VCaP (cell line): ENCODE measurements at regions not wholly inside any gene's neighbourhood (a gene's known extent, or its start where the extent isn't known, plus 50 kb on each side); places are given as distances from the start of the nearest gene placed in this dataset.

Experiments used
- H3K27ac ChIP-seq: fragments of 450-650 bp; 2 replicates; pipeline ENCODE4 v1.5.1; 2017
- CTCF ChIP-seq: fragments of 450-650 bp; conservative IDR thresholded peaks from 2 replicates; pipeline ENCODE4 v1.5.1; 2017; ENCODE audit warnings: mild to moderate bottlenecking, moderate library complexity

- H3K27ac ChIP-seq = no peak overlapping the region
- TF ChIP-seq CTCF = no peak
These were observed 197.9 kb upstream of the SPRY1 start for GRCh38 chr4:123198706-123199105.

DNA sequence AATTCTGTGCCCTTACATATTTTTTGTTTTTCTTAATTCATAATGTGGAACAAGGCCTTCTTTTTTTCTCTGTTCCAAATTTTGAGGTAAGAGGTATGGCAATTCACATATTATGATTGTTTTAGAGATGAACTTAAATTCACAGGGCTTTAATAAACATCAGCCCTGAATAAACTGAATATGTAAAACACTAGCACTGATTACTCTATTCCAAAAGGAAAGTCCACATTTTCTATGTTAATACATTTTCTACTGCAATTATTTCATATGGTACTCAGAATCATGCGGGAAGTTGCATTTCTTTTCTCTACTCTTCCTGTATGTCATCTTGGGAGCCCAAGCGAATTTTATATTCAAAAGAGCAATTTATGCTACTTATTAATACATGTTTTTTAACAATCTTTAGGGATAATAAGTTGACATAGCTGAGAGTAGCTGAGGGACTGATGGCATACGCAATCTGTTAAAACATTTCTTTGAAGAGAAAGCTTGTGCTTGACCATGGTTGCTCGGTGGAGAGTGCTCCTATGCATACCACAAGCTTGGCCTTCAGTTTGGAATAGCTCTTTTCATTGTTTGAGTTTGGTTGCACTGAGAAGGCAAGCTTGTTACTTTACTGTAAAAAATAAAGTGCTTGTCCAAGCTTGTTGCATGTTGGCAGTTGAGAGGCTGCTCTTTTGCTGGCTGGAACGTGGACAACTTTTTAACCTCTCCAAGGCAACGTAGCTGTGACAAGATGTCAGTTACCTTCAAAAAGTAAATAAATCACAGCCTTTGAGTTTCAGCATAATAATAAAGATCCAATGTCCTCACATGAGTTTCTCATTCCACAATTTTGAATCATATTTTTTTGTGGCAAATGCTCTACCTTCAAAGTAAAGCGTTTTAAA, 196.3 kb upstream of the SPRY1 start:
- no peak overlapping the region for H3K27ac ChIP-seq
- no peak for TF ChIP-seq CTCF

DNA sequence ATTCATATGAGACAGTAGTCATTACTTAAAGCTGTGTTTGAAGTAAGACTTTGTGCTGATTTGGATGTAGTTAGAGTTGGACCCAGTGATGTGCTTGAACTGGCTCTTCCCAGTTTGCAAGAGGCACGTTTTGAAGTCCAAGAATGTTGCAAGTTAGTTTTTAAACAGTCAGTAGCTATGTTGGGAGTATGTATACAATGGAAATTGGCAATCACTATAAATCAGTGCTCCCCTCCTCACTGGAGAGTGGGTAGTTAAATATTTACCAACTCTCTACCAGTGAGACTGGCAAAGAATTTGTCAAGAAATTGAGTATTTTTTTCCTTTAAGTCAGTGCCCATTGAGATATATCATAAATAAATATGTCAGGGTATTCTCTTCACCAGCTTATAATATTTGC, 191.9 kb upstream of the SPRY1 start:
- no peak for TF ChIP-seq CTCF
- H3K27ac ChIP-seq = no peak overlapping the region

- H3K27ac ChIP-seq = no peak overlapping the region
- TF ChIP-seq CTCF = no peak
These were observed 190.6 kb upstream of the SPRY1 start for GRCh38 chr4:123206016-123206415.

DNA sequence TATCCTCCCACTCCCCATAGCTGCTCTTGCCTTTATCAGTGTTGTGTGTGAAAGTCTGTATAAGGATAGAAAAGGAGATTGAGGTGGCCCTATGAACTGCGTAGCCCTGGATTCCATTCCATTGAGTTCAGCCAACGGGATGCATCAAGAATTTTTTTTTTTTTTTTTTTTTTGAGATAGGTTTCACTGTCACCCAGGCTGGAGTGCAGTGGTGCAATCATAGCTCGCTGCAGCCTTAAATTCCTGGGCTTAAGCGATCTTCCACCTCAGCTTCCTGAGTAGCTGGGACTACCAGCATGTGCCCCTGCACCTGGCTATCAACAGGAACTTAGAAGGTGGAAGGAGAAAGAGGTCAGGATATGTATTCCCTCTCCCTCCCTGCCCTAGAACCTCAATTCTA, 187.2 kb upstream of the SPRY1 start:
- H3K27ac ChIP-seq = no peak overlapping the region
- TF ChIP-seq CTCF = no peak

GRCh38 chr4:123215536-123215935, 181.1 kb upstream of the SPRY1 start:
- no peak for TF ChIP-seq CTCF
- H3K27ac ChIP-seq = no peak overlapping the region

- no peak overlapping the region for H3K27ac ChIP-seq
- no peak for TF ChIP-seq CTCF
These were observed 180.1 kb upstream of the SPRY1 start for GRCh38 chr4:123216543-123216942.
